ENCODE measurements at regions not wholly inside any gene's neighbourhood (a gene's known extent, or its start where the extent isn't known, plus 50 kb on each side); places are given as distances from the start of the nearest gene placed in this dataset.

DNA sequence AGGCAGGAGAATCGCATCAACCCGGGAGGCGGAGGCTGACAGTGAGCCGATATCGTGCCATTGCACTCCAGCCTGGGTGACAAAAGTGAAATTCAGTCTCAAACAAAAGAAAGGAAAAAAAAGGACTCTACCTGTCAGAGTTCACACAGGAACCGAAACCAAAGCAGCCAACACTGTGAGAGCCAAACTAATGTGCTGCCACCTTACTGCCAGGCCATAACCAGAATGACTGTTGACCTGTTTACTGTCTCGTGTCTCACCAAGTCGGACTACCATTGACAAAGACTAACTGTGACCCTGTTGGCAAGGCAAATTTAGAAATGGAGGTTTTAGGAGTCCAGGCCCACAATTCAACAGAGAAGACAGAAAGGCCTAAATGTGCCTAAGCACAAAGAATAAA lies 112.4 kb downstream of the ANXA2R start:
- 91% methylated on average over 8 of the region's 8 CpGs for WGBS (ENCODE audit: insufficient coverage, low coverage, low lambda C conversion rate, missing lambda C conversion rate)
- no peak for ATAC-seq
- H3K36me3 ChIP-seq, result no peaks in the 10 kb centered on the region
- no peak for TF ChIP-seq POLR2A (IDR thresholded peaks at IDR 0.05)
- TF ChIP-seq, protein P1, sequence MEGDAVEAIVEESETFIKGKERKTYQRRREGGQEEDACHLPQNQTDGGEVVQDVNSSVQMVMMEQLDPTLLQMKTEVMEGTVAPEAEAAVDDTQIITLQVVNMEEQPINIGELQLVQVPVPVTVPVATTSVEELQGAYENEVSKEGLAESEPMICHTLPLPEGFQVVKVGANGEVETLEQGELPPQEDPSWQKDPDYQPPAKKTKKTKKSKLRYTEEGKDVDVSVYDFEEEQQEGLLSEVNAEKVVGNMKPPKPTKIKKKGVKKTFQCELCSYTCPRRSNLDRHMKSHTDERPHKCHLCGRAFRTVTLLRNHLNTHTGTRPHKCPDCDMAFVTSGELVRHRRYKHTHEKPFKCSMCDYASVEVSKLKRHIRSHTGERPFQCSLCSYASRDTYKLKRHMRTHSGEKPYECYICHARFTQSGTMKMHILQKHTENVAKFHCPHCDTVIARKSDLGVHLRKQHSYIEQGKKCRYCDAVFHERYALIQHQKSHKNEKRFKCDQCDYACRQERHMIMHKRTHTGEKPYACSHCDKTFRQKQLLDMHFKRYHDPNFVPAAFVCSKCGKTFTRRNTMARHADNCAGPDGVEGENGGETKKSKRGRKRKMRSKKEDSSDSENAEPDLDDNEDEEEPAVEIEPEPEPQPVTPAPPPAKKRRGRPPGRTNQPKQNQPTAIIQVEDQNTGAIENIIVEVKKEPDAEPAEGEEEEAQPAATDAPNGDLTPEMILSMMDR (IDR thresholded peaks at IDR 0.05), result no peak
- H3K27me3 ChIP-seq, result no peaks in the 10 kb centered on the region
- DNase-seq, result no peak
- H3K4me1 ChIP-seq, result no peaks in the 10 kb centered on the region
- intact Hi-C loops (cut with DNase I), result no loop called here
- no peak overlapping the region for H3K4me3 ChIP-seq
- no peak overlapping the region for H3K27ac ChIP-seq
- H3K9me3 ChIP-seq, result no peaks in the 10 kb centered on the region

DNA sequence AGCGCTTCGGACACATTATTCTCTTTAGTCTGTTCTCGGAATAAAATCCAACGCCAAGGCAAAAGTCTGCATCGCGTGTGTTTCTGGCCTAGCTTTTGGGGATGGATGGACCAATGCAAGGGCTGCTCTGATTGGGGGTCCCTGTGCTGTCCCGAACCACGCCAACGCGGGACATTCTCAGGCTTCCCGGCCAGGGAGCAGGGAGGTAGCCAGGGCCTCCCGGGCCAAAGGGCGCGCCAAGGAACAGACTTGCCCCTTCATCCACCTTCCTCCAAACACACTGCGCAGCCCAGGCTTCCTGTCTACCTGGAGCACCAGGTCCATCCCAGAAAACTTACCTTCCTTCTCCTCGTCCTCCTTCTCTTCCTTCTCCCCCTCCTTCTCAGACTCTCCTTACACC lies 113.0 kb upstream of the SELENOP start:
- intact Hi-C loops (cut with DNase I), result no loop called here
- Histone ChIP-seq H3K4me1 (no peaks in the 10 kb centered on the region), H3K27ac (no peak overlapping the region), H3K27me3 (no peaks in the 10 kb centered on the region), H3K4me3 (no peak overlapping the region), H3K9me3 (no peaks in the 10 kb centered on the region), H3K36me3 (no peaks in the 10 kb centered on the region)
- 96% methylated on average over 10 of the region's 16 CpGs for WGBS (ENCODE audit: insufficient coverage, low coverage, low lambda C conversion rate, missing lambda C conversion rate)
- DNase-seq (no peak), ATAC-seq (no peak)
- no peak for TF ChIP-seq POLR2A (IDR thresholded peaks at IDR 0.05)
- TF ChIP-seq, protein P1 (IDR thresholded peaks at IDR 0.05), result no peak

- H3K4me1 ChIP-seq, result no peaks in the 10 kb centered on the region
- H3K36me3 ChIP-seq, result no peaks in the 10 kb centered on the region
- 55% methylated on average over 13 of the region's 37 CpGs for WGBS (ENCODE audit: insufficient coverage, low coverage, low lambda C conversion rate, missing lambda C conversion rate)
- intact Hi-C loops (cut with DNase I), result no loop called here
- ATAC-seq, result peak in 1 of 4 donors; percentile 44
- H3K4me3 ChIP-seq, result no peak overlapping the region
- H3K27me3 ChIP-seq, result no peaks in the 10 kb centered on the region
- H3K27ac ChIP-seq, result no peak overlapping the region
- TF ChIP-seq, protein P1 (IDR thresholded peaks at IDR 0.05), result no peak
- TF ChIP-seq POLR2A (IDR thresholded peaks at IDR 0.05), result no peak
- no peaks in the 10 kb centered on the region for H3K9me3 ChIP-seq
- DNase-seq, result no peak
These were observed 112.5 kb upstream of the SELENOP start for GRCh38 chr5:42924226-42924625.

DNA sequence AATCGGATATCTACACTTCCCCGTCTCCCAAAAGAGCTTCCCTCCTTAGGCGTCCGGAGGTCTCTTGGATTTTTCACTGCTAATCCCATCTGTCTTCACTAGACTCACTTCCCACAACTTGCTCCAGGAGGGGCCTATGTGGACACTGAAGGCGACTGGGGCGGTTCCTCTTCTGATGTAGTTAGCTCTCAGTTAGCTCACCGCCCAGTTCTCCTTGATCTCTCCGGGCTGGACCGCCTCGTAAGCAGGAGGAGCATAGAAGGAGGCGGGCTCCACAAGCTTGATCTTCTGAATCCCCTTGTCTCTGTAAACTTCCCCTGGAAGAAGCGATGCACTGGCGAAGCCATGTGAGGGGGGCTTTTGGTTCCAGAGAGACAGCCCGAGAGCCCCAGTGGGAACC lies 112.0 kb upstream of the SELENOP start:
- Histone ChIP-seq H3K4me1 (no peaks in the 10 kb centered on the region), H3K9me3 (no peaks in the 10 kb centered on the region), H3K36me3 (no peaks in the 10 kb centered on the region), H3K27ac (no peak overlapping the region), H3K4me3 (no peak overlapping the region), H3K27me3 (no peaks in the 10 kb centered on the region)
- WGBS (ENCODE audit: insufficient coverage, low coverage, low lambda C conversion rate, missing lambda C conversion rate), result 79% methylated on average over 8 of the region's 14 CpGs
- intact Hi-C loops (cut with DNase I), result no loop called here
- DNase-seq, result no peak
- TF ChIP-seq, protein P1 (IDR thresholded peaks at IDR 0.05), result no peak
- TF ChIP-seq POLR2A (IDR thresholded peaks at IDR 0.05), result no peak
- ATAC-seq, result no peak

DNA sequence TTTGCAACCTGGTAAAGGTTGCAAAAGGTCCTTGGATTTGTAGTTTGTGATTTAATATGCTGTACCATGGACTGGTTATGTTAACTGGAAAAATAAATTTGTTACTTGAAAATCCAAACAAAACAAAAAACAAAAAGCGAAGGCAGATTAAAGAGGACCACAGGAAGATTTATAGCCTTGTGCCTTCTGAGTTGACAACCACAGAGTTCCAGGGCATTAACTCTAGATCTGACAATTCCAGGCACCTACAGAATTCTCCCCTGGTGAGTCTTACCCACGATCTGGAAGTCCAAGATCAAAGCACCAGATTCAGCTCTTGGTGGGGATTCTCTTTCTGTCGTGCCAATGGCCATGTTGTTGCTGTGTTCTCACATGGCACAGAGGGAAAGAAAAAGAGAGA lies 107.9 kb upstream of the SELENOP start:
- H3K27me3 ChIP-seq, result no peaks in the 10 kb centered on the region
- ATAC-seq, result no peak
- no peaks in the 10 kb centered on the region for H3K4me1 ChIP-seq
- no peak overlapping the region for H3K27ac ChIP-seq
- H3K4me3 ChIP-seq, result no peak overlapping the region
- TF ChIP-seq, protein P1 (IDR thresholded peaks at IDR 0.05), result no peak
- TF ChIP-seq POLR2A (IDR thresholded peaks at IDR 0.05), result no peak
- intact Hi-C loops (cut with DNase I), result no loop called here
- WGBS (ENCODE audit: insufficient coverage, low coverage, low lambda C conversion rate, missing lambda C conversion rate), result 64% methylated on average over 3 of the region's 3 CpGs
- H3K9me3 ChIP-seq, result no peaks in the 10 kb centered on the region
- no peaks in the 10 kb centered on the region for H3K36me3 ChIP-seq
- DNase-seq, result no peak

Data from right lobe of liver (tissue), 6 donors.